HAP-1 (cell line): ENCODE measurements at regions not wholly inside any gene's neighbourhood (a gene's known extent, or its start where the extent isn't known, plus 50 kb on each side); places are given as distances from the start of the nearest gene placed in this dataset.
"Not testable (repeated sequence)": the region's sequence is repeated elsewhere in the genome, so short reads cannot be mapped to it uniquely, and the experiment has no call there.

Experiments
- DNase-seq, 2 experiments: peaks; one replicate each; pipeline ENCODE4 v3.0.0-alpha.2; 2016 to 2020; ENCODE audit warnings: low spot score in 2 of 2
- H3K27me3 ChIP-seq: fragments of 250-450 bp; sonication (Bioruptor Pico); 2 replicates; pipeline ENCODE4 v1.5.1; 2020; ENCODE audit warnings: low read depth, mild to moderate bottlenecking, moderate library complexity
- H3K36me3 ChIP-seq: fragments of 250-450 bp; sonication (Bioruptor Pico); replicated peaks from 2 replicates; pipeline ENCODE4 v1.5.1; 2020; ENCODE audit warnings: mild to moderate bottlenecking
- H3K4me1 ChIP-seq: fragments of 250-450 bp; sonication (Bioruptor Pico); 2 replicates; pipeline ENCODE4 v1.5.1; 2020; ENCODE audit warnings: mild to moderate bottlenecking
- H3K4me3 ChIP-seq: fragments of 250-450 bp; sonication (Bioruptor Pico); 2 replicates; pipeline ENCODE4 v1.5.1; 2020; ENCODE audit warnings: mild to moderate bottlenecking, moderate library complexity
- H3K9me3 ChIP-seq: fragments of 250-450 bp; sonication (Bioruptor Pico); 2 replicates; pipeline ENCODE4 v1.5.1; 2020; ENCODE audit warnings: mild to moderate bottlenecking, moderate library complexity
- in situ Hi-C: fragments of 300-500 bp; cut with MboI; formaldehyde crosslinking; loops from 3 replicates; pipeline ENCODE4 v1.14.3; 2020; ENCODE audit warnings: low sequenced_read_pairs, inconsistent platforms, mixed read lengths

DNA sequence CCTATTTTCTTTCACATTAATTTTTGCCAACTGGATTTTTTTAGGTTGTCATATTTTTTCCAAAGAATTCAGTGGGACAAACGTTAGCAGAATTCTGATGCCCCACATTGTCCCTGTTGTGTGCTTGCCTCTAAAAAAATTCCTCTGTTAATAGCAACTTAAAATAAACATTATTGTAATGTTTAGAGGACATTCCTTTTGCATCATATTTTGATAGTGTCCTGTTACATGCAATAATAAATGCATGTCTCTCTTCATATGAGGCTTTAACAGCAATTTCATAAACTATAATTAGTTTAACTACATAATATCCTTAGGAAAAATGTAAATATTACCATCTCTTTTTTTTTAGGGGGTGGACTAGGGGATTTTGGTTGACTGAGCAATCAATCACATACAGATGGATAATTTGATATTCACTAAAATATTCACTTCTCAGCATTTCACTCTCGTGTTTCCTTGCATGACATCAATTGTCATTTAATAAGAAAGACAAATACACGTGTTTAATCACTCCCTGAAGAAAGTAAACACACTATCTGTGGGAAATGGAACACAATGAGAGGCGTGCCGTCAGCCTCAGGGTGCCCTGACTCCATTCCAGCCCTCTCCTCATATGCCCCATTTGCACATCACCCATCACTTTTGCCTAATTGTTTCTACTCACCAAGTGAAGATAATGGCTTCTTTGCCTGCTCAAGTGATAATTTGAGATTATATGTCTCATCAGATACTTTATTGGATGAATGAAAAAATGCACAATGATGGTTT is 110.3 kb upstream of the SPATA31A3 start:
- DNase-seq = peak in 1 of 2 experiments; percentile 18
- H3K4me1 ChIP-seq, H3K27me3 ChIP-seq, H3K4me3 ChIP-seq, H3K36me3 ChIP-seq, in situ Hi-C loops, H3K9me3 ChIP-seq: not testable (repeated sequence)

DNA sequence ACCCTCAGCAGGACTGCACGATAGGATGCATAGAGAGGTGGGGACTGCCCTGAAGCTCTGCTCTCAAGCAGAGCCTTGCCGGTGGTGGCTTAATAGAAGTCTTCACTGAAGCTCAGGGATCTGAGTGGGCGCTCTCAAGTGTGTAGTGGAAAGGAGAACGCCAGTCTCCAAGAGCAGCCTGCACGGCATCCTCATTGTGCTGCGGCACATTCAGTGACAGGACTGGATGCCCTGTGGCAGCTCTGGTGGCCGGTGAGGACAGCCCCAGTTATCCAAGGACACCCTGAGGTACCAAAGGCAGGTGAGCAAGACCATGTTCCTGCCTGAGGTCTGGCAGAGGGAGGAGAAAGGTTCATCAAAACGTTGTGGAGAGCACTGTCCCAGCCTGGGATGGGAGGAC is 98.8 kb upstream of the SPATA31A3 start:
- H3K36me3 ChIP-seq, H3K9me3 ChIP-seq, H3K27me3 ChIP-seq, H3K4me3 ChIP-seq, in situ Hi-C loops, DNase-seq, H3K4me1 ChIP-seq: not testable (repeated sequence)

GRCh38 chr9:67086862-67087261 is 94.5 kb upstream of the SPATA31A3 start:
- H3K4me3 ChIP-seq, in situ Hi-C loops, H3K9me3 ChIP-seq, DNase-seq, H3K36me3 ChIP-seq, H3K4me1 ChIP-seq, H3K27me3 ChIP-seq: not testable (repeated sequence)

DNA sequence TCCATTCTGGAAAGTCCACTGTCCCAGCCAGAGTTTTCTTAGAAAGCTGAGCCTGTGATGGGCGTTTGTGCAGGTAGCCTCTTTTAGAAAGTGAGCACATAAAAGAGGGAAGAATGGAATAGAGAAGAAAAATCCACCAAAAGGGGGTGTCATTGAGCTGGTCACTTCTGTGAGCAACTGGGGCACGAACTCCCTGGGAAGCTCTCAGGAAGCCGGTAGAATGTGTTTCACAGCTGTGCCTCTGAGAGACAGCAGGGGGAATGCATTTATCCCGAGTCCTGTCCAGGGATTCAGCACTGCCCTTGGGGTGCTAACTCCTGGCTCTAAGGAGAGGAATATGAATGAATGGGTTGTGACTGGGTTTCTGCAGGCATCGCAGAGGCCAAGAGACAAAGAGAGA is 73.8 kb upstream of the SPATA31A3 start:
- peak in 1 of 2 experiments; percentile 15 for DNase-seq
- H3K9me3 ChIP-seq, H3K4me1 ChIP-seq, H3K36me3 ChIP-seq, H3K27me3 ChIP-seq, H3K4me3 ChIP-seq, in situ Hi-C loops: not testable (repeated sequence)

GRCh38 chr9:67058898-67059715 is 66.8 kb upstream of the SPATA31A3 start:
- H3K27me3 ChIP-seq, H3K4me1 ChIP-seq, H3K36me3 ChIP-seq, H3K9me3 ChIP-seq, in situ Hi-C loops: not testable (repeated sequence)
- H3K4me3 ChIP-seq = peak overlapping the region; percentile 31
- DNase-seq = peak; percentile 6 to 75
